ENCODE measurements at regions not wholly inside any gene's neighbourhood (a gene's known extent, or its start where the extent isn't known, plus 50 kb on each side); places are given as distances from the start of the nearest gene placed in this dataset.

GRCh38 chr7:34307540-34307939, 350.5 kb upstream of the NPSR1 start:
- TF ChIP-seq CTCF (IDR thresholded peaks at IDR 0.05) = no peak

- no peak for TF ChIP-seq CTCF (IDR thresholded peaks at IDR 0.05)
Observed at GRCh38 chr7:34308595-34308994, 349.4 kb upstream of the NPSR1 start.

- no peak for TF ChIP-seq CTCF (IDR thresholded peaks at IDR 0.05)
Observed at GRCh38 chr7:34309116-34309515, 348.9 kb upstream of the NPSR1 start.

GRCh38 chr7:34309584-34309983, 348.4 kb upstream of the NPSR1 start:
- TF ChIP-seq CTCF (IDR thresholded peaks at IDR 0.05) = no peak

- TF ChIP-seq CTCF (IDR thresholded peaks at IDR 0.05) = no peak
Observed at GRCh38 chr7:34311591-34311990, 346.4 kb upstream of the NPSR1 start.

GRCh38 chr7:34312624-34313023, 345.4 kb upstream of the NPSR1 start:
- TF ChIP-seq CTCF (IDR thresholded peaks at IDR 0.05) = no peak

- TF ChIP-seq CTCF (IDR thresholded peaks at IDR 0.05) = no peak
Observed at GRCh38 chr7:34313289-34313688, 344.7 kb upstream of the NPSR1 start.

GRCh38 chr7:34315032-34315431, 343.0 kb upstream of the NPSR1 start:
- TF ChIP-seq CTCF (IDR thresholded peaks at IDR 0.05) = no peak
